Esophagus squamous epithelium (tissue), 4 donors: ENCODE measurements at regions not wholly inside any gene's neighbourhood (a gene's known extent, or its start where the extent isn't known, plus 50 kb on each side); places are given as distances from the start of the nearest gene placed in this dataset.

Experiments used
- POLR2A ChIP-seq, 4 donors: fragments of 450-650 bp; IDR thresholded peaks; one replicate each; pipeline ENCODE4 v1.6.1; 2017; ENCODE audit warnings: antibody characterized with exemption in 4 of 4, mild to moderate bottlenecking in 4 of 4, moderate library complexity in 3 of 4
- TF ChIP-seq, protein P1 (sequence below), 6 experiments: fragments of 450-650 bp in 4 of 6; fragments of 200-600 bp in 2 of 6; sonication (generic) in 2 of 6; IDR thresholded peaks; one replicate each; pipeline ENCODE4 v1.5.1; 2016 to 2019; ENCODE audit warnings: antibody characterized with exemption in 6 of 6, mild to moderate bottlenecking in 4 of 6, moderate library complexity in 4 of 6

DNA sequence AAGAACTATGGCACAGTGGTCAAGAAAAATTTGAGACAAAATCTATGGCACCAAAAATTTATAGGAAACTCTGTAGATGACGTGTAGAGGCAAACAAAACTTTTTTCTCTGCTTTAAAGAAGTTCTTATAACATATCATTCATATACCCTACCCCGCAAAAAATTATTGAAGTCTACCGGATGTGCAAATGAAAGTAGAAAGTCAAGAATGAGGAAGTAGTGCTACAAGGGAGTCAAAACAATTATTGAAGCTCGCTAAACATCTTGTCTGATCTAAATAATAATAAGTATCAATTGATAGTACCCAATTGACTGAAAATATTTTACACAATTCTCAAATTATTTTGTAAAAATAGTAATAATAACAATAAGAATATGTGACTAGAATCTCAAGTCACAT, 398.5 kb downstream of the TAF11L14 start:
- TF ChIP-seq, protein P1, sequence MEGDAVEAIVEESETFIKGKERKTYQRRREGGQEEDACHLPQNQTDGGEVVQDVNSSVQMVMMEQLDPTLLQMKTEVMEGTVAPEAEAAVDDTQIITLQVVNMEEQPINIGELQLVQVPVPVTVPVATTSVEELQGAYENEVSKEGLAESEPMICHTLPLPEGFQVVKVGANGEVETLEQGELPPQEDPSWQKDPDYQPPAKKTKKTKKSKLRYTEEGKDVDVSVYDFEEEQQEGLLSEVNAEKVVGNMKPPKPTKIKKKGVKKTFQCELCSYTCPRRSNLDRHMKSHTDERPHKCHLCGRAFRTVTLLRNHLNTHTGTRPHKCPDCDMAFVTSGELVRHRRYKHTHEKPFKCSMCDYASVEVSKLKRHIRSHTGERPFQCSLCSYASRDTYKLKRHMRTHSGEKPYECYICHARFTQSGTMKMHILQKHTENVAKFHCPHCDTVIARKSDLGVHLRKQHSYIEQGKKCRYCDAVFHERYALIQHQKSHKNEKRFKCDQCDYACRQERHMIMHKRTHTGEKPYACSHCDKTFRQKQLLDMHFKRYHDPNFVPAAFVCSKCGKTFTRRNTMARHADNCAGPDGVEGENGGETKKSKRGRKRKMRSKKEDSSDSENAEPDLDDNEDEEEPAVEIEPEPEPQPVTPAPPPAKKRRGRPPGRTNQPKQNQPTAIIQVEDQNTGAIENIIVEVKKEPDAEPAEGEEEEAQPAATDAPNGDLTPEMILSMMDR (IDR thresholded peaks at IDR 0.05) = no peak
- no peak for TF ChIP-seq POLR2A (IDR thresholded peaks at IDR 0.05)
